HG03469 (cell line): ENCODE measurements at regions not wholly inside any gene's neighbourhood (a gene's known extent, or its start where the extent isn't known, plus 50 kb on each side); places are given as distances from the start of the nearest gene placed in this dataset.

Experiments
- ATAC-seq: cut with Tn5 transposase; IDR thresholded peaks from one replicate; pipeline ENCODE4 v1.9.1; 2021; ENCODE audit warnings: mild to moderate bottlenecking, moderate library complexity, moderate number of reproducible peaks; ENCODE audit not compliant: unreplicated experiment

DNA sequence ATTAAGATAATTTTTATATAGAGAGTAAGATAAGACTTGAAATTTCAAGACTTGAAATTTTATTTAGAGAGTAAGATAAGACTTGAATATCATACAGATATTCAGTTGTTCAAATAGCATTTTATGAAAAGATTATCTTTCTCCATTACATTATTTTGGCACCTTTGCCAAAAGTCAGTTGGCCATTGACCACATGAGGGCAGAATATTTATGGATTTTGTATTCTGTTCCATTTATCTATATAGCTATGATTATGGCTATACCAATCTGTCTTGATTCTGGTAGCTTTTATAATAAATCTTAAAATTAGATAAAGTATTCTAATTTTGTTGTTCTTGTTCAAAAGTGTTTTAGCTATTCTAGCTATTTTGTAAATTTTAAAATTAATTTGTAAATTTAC lies 537.9 kb upstream of the GJE1 start:
- no peak for ATAC-seq

DNA sequence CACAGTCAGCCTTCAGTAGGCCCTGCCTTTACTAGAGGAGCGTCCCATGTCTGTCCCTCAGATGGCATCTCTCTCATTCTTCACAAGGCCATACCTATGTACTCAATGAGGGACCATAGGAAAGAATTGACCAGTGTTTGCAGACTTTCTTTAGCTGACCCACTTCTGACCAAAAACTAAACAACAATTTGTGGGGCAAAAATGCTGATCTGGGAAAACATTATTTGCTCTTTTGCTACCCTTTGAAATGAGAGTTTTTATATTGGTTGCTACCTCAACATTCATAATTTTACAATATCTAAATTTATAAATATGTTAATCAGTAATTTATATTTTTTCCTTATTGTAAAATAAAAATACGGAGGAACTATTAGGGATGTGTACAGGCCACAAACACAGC lies 539.4 kb upstream of the GJE1 start:
- no peak for ATAC-seq

DNA sequence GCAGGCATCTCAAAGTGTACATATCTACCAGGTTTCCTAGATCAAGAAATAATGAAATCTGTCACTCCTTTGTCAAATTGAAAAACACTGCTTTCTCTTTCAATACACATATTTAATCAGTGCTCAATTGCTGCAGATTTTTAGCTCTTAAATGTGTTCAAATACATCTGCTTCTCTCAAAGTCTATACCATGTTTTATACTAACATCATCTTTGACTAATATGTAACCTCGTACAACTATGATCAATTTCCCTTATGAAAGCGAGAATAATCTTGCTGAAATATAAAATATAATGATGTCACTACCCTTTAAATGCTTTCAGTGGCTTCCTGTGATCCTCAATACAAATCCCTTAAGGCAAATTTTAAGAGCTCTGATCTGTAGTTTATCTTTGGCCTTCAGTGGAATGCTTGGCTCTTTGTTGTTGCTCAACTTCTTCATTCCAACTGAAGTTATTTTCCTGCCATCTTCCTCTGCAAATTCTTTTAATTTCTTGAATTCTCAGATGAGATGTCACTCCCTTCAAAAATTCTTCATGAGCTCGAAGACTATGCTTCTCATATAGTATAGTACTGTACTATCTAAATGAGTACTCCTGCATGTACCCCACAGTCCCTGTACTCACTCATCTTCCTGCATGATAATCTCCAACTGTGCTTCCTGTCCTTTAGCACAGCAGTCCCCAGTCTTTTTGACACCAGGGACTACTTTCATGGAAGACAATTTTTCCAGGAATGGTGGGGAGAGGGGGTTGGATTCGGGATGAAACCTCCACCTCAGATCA lies 545.1 kb upstream of the GJE1 start:
- ATAC-seq, result no peak

DNA sequence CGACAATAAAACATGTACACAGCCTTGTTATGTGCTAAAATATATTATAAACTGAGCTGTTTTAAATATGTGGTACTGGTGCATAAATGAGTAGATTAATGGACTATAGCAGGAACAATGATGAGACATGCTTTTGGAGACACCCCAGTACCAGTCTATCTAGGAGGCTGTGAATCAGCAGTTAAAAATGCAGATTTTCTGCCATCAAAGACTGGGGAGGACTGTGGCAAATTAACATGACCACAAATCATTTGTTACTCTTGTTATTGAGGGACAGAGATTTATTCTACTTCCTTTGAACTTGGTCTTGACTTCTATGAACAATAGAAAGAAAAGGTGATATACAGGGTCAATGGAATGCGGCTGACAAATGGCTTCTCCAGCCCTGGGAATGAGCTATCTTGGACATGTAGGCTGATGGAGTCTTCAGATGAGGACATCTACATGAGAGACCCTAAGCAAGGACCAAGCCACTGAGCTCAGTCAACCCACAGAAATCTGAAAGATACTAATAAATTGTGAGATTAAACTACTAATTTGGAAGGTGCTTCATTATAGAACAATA lies 551.7 kb upstream of the GJE1 start:
- ATAC-seq, result no peak

DNA sequence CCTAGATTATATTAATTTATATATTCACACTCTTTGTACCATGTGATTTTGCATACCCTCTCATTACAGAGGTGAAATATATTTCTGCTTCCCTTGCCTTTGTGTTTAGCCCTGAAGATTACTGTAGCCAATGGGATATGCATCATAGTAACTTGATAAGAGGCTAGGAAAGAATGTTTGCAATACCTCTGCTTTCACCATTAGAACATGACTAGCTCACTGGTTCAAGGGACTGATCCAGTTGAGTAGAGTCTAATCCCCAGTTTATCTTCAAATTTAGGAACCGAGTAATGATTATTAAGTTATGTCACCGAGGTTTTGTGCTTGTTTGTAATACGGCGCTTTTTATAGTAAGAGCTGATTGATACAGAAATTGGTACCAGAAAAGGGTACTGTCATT lies 552.6 kb upstream of the GJE1 start:
- no peak for ATAC-seq

DNA sequence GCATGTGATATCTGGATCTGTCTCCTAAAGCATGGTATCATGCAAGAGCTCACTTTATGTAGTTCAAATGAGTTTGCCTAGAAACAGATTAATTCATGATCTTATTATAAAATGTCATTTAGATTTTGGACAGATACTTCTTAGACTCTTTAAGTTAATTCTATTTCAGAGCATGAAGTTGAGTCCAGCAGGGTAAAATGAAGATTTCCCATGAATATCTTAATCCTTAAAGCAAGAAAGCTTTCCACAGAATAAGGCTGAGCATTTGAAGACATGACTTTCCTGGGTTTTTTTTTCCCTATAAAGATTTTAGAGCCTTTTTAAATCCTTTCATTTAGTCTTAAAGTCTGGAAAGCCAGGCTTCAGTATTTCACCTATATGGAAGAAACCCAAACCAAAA lies 556.0 kb upstream of the GJE1 start:
- no peak for ATAC-seq

DNA sequence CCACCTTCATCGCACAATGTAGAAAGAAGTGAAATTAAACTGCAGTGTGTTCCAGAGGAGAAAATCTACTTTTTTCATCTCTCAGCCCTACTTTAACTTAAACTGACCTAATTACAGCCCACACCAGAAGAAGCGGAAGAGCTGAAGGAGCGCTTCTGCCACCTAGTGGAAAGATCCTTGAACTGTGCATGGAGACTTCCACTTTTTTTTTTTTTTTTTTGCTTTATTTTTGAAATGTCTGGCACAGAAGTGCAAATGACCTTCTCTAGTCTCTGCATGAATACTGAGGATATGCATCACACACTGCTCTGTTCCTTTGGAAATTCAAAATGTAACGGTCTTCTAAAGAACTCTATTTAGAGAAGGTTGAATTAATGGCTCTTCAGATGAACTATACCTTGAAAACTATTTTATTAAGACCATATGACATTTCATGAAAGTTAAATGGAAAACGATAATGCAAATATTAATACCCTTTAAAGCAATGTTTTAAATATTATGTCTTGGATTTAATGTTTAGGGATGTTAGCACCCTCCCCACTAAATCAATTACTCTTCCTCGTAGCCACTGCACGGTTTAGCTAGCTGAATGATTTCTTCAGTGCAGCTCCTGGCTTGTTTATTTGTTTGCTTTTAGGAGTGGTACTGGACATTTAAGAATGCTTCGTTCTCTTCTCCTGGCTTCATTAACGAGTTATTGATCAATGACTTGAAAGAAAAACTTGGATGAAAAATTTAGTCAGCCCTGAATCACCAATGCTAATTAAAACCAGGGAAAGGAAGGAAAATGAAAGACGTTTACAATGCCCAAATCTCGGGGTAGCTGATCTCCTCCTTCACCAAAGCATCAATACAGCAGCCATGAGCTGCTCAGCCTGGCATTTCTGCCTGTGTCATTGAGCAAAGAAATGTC lies 569.6 kb upstream of the GJE1 start:
- ATAC-seq, result peak; percentile 89

DNA sequence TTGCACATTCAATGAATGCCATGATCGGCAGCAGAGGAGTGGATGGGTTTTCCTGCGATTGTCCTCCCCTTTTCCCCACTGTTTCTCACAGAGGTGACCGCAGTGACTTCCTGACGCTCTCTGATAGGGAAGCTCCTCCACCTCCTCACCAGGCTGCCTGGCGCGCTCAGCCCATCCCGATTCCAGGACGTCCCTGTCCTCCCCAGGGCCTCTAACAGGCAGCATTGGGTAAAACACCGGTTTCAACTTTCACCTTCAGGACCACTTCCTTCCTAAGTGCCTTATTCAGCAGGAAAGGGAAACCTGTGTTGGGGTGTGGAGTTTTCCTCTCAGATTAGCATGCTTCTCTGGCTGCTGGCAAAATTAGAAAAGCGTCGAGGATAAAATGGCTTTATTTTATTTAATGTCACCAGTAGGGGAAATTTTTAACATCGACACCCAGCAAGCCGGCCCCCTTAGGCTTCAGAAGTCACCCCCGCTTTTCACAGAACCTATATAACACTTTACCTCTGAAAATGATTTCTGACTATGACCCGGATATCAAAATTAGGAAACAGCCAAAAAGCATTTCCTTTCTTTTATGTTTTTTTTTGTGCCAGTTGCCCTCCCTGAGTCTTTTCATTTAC lies 570.4 kb upstream of the GJE1 start:
- ATAC-seq, result no peak

DNA sequence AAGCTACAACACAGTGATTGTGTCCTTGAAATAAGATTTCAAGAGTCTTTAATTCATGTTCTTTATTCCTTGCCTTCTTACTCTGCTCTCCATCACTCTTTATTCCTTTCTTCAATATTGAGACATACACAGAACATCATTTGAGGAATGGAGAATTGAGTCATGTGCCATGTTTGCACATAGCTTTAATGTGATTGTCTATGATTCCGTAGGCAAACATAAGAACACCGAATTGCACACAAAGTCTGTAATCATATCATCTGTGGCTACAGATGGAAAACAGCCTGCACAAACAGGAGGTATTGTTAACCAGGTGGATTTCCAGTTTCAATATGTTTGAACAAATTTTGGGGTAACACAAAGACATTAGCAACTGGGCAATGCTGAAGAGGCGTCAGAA lies 571.6 kb upstream of the GJE1 start:
- ATAC-seq, result no peak

DNA sequence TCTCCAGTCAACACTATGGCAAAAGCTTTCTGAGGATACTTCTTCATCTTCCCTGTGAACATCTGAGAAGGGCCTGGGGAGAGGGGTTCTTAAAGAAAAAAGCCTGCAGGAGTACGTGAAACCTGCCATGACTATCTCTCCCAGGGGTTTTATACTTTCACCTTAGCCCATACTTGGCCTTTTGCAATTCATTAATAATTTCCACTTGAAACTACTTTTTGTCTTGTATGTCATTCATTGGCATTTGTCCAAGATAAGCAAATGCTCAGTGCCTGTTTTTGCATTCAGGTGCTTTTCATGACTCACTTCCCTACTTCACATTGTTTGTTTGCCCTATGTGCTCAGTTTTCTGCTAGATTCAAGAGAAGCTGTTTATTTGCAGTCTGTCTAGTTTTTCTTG lies 580.3 kb upstream of the GJE1 start:
- ATAC-seq, result peak; percentile 80

DNA sequence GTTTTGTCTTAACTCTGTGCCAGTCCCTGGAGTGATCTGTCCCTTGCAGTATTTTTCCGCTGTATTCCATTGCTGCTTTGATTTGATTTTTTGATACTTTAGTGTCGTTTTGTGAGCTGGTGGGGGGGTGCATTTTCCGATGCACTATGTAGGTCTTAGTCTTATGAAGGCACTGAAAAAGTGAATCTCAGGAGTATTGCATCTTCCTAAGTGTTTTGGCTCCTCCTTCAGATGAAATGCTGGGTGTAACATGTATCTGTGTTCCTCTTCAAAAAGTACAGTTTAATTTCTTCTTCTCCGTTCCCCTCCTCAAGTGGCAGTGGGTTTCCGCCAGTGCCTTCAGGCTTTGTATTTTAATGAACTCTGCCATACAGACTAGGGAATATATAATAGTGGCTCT lies 580.7 kb upstream of the GJE1 start:
- ATAC-seq, result no peak

DNA sequence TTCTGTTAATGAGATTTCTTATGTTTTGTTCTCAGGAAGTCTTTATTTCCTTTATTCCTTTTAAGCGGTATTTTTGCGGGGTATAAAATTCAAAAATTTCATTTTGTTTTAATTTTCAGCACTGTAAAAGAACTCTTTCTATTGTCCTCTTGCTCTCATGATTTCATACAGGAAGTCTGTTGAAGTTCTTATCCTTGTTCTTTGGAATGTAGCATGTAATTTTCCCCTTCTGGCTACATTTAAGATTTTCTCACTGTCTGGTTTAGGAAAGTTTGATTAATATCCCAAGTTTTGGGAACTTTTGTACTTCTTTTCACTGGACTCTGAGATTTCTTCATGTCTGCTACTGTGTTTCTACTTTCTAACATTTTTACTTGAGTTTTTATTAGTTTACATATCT lies 581.4 kb upstream of the GJE1 start:
- ATAC-seq, result no peak

DNA sequence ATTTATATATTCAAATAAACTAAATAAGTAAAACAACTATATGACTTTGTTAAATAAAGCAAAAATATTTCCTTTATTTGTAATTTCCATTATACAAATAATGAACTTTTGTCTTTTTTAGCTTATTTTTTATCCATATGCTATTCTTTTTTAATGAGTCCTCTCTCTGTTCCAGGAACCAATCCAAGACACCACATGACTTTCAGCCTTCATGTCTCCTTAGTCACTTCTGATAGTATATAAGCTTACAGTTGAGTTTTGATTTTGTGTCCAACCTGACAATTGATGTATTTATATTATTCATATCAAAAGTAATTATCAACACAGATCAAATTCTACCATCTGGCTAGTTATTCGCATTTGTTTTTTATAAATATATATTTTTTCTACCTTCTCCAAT lies 582.3 kb upstream of the GJE1 start:
- ATAC-seq, result no peak

DNA sequence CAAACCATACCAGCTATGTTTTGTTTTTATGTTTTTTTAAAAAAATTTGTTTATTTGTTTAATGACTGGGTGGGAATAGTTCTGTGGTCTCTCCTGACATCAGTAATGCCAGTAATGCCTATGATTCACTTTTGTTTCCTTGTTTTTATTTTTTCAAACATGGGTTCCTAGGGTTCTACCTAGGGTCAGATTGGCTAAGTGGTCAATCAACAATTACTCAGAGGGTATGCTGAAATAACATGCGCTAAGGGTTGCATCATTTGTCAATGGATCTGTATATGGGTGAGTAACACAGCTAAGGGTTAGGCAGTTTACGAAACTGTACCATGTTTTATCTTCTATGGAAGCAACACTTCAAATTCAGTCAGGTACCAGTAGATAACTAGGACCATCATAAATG lies 583.8 kb upstream of the GJE1 start:
- no peak for ATAC-seq

DNA sequence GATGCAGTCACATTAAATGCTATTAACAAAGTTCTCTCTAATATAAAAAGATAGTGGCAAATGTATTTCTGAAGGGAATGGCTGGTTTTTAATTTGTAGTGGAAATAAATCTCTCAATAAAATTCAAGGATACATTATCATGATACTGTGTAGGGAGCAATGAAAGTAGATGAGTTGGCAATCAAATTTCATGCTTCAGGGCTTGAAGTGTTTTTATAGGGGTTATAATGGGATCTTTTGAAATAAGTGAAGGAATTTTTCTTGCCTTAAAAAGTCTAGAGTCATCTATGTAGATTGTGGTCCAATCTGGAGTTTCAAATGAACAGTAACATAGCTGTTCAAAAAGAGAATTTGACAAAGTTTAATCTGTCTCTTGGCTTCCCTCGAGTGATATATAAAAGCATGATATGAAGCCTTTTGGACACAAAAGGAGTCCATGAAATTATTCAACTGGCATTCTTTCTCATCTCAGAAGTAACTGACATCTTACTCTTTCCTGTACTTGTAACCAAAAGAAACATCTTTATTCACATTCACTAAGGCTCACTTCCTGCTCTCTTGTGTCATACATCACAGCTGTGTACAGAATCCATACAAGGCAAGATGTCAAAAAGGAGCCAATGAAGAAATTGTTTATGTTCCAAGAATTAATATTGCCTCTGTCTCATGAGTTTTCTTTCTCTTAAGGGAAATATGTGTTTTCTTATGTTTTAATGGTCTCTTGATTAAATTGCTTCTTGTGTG lies 591.0 kb upstream of the GJE1 start:
- no peak for ATAC-seq

DNA sequence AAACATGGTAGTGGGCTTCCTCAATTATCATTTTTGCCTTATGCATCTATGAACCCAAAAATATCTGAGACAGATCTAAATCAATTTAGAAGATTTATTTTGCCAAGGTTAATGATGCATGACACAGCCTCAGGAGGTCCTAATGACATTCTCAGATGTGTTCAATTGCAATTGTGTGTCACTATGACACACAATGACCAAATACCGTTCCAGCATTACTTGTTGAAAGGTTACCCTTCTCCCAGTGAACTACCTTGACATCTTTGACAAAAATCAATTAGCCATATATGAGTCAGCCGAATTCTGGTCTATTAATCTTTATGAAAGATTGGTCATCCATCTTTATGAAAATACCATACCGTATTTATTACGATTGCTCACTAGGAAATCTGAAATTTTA lies 592.5 kb upstream of the GJE1 start:
- no peak for ATAC-seq

DNA sequence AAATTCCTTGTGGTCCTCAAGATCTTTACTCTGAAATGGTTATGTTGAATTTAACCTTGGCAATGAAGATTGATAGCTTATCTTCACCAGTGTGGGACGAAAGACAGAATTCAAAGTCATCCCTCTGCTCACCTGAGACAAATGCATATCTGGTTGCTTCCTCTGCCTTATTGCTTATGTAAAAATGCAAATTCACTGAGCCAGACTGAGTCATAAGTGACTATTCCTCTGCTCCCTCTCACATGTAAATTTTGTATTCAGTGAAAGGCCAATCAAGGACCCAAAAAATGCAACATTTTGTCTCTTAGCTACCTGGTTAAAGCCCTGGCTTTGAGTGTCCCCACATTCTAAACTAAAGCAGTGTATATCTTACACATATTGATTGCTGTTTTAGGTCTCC lies 593.1 kb upstream of the GJE1 start:
- no peak for ATAC-seq

DNA sequence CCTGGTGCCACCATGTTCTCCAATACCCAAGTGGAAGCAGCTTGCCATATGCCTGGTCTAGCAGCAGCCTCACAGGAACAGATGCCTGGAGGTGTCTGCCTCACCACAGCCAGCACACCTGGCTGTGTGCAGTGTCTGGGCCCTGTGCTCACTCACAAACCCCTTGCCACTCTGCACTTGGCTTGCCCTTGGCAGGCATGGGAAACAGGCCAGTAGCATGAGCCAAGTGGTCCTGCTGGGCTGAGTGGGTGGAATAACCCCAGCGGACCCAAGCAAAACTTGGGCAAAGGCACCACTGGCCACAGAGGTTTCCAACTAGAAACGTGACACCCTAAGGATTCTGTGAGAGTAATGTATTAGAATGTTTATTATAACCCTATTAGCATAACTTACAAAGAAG lies 600.5 kb upstream of the GJE1 start:
- no peak for ATAC-seq

DNA sequence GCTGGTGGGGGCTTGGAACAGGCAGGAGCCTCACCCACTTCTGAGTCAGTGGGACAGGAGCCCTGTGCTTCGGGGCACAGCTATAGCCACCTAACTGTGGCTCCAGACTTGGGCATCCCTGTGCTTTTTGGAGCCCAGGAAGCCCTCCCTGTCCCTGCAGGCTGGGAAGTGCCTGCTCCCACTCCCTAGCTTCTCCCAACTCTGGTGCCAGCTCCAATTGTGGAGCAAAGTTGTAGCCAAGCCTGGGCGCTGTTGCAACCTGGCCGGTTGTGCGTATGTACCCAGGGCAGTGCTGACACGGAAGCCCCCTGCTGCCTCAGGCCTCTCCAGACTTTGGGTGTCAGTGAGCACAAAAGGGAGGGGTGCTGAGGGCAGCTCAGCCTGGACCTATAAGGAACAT lies 601.7 kb upstream of the GJE1 start:
- no peak for ATAC-seq

DNA sequence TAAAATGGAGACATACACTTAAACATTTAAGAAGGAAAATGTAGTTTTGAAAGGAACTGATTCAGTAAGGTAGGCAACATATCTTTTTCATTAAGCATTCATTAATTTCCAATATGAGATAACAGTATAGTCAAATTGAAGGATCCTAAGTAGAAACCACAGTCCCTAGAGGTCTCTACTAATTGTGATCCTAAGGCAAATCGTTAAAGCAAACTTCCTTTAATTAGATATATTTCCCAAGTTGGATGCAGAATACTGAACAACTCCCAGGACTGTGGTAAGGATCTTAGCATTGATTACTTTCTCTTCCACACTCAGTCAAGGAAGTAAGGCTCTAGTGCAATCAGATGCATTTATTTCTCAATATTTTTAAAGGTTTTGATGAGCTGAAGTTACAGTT lies 604.1 kb upstream of the GJE1 start:
- ATAC-seq, result no peak

DNA sequence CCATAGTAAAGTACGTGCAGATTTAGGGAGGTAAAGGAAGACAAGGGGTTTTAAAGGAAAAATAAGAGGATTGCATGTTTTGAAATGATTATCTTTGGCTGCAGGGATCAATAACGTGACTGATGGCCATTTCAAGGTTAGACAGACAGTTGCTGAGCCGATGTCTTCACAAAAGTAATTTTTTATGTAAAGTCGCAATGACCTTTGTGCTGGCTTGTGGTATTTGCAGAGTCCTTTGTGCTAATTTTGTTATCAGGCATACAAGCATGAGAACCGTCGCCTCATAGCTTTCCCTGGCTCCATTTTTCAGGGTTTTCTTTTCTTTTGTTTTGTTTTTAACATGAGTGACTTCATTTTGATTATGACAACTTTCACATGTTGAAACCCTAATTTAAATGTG lies 605.7 kb upstream of the GJE1 start:
- no peak for ATAC-seq
